Heart left ventricle (tissue), 16 donors: ENCODE measurements at regions not wholly inside any gene's neighbourhood (a gene's known extent, or its start where the extent isn't known, plus 50 kb on each side); places are given as distances from the start of the nearest gene placed in this dataset.

Source experiments
- ATAC-seq, 4 donors: fragments of 200-7000 bp; cut with Tn5 transposase; one replicate each; pipeline ENCODE4 v1.9.1; 2020 to 2022; ENCODE audit warnings: moderate library complexity in 4 of 4, mild to moderate bottlenecking in 3 of 4, moderate number of reproducible peaks in 1 of 4
- DNase-seq, 5 donors: peaks; one replicate each; pipeline ENCODE4 v3.0.0-alpha.2; 2020
- H3K27ac ChIP-seq, 12 donors: fragments of 200-600 bp; sonication (generic) in 4 of 12; one replicate each; pipeline versions ENCODE4 v1.5.0 to v1.8.0; 2016 to 2022; ENCODE audit warnings: mild to moderate bottlenecking in 2 of 12
- H3K27me3 ChIP-seq, 9 donors: fragments of 200-600 bp; sonication (generic) in 2 of 9; one replicate each; pipeline versions ENCODE4 v1.5.1 to v1.8.0; 2016 to 2022; ENCODE audit warnings: mild to moderate bottlenecking in 3 of 9
- H3K36me3 ChIP-seq, 9 donors: fragments of 200-600 bp; sonication (generic) in 2 of 9; one replicate each; pipeline versions ENCODE4 v1.5.0 to v1.8.0; 2018 to 2022; ENCODE audit warnings: mild to moderate bottlenecking in 2 of 9
- H3K4me1 ChIP-seq, 12 donors: fragments of 200-600 bp; sonication (generic) in 4 of 12; one replicate each; pipeline versions ENCODE4 v1.5.0 to v1.8.0; 2016 to 2022; ENCODE audit warnings: mild to moderate bottlenecking in 3 of 12
- H3K4me3 ChIP-seq, 12 donors: fragments of 200-600 bp; sonication (generic) in 4 of 12; one replicate each; pipeline versions ENCODE4 v1.5.0 to v1.8.0; 2017 to 2022; ENCODE audit warnings: mild to moderate bottlenecking in 9 of 12, moderate library complexity in 4 of 12
- H3K9me3 ChIP-seq, 12 donors: fragments of 200-600 bp; sonication (generic) in 4 of 12; one replicate each; pipeline versions ENCODE4 v1.5.0 to v1.8.0; 2016 to 2022; ENCODE audit warnings: mild to moderate bottlenecking in 1 of 12
- POLR2A ChIP-seq, 2 donors: fragments of 450-650 bp; IDR thresholded peaks; one replicate each; pipeline ENCODE4 v1.6.1; 2017; ENCODE audit warnings: antibody characterized with exemption in 2 of 2, mild to moderate bottlenecking in 2 of 2, moderate library complexity in 2 of 2
- whole genome bisulfite sequencing, 4 donors: extraction: QIAGEN DNeasy Blood & Tissue Kit in 2 of 4; methylation state at CpG; one replicate each; pipeline versions ENCODE4 v1.1.5 to v1.1.7; 2013 to 2018; 5-methylcytosine and 5-hydroxymethylcytosine counted together
- intact Hi-C, 10 donors: fragments of 100-400 bp; cut with DNase I; formaldehyde crosslinking; loops; one replicate each; pipeline versions ENCODE4 v1.11.1 to v1.14.2; 2022
- TF ChIP-seq, protein P1 (sequence below), 12 donors: fragments of 200-600 bp; sonication (generic) in 4 of 12; IDR thresholded peaks; one replicate each; pipeline versions ENCODE4 v1.5.0 to v1.8.0; 2018 to 2022; ENCODE audit warnings: antibody characterized with exemption in 12 of 12, mild to moderate bottlenecking in 5 of 12
- donor health status: ischemic (EF 13 %, LVEDD 7.1; RV severe dilation, severe dysfunction).
- donor health status: healthy with polysubstance abuse.
- donor health status: DM: no; HTN: yes; CAD: no.
- donor health status: DM: no; HTN: no; CAD: no.
- donor health status: ischemic (EF 25% LVEDD 6.9; RV normal size, moderate dysfunction).
- donor health status: ischemic (EF 25% LVEDD 5.7; RV mildly dilated, moderate dysfunction).
- donor health status: healthy.
- donor health status: DM: yes; HTN: yes; CAD: no.
- donor health status: ischemic (EF 35%, LVEDD 5.7; RV mildly dilated, moderate dysfunction).
- donor health status: nonischemic (EF 11% LVEDD 7.7; RV severe dilation, severe dysfunction).
- donor health status: DM: yes; HTN: yes; CAD: no.
- donor health status: PGD.
- donor health status: ischemic (EF 29% LVEDD 5.4; RV normal size, mild dysfunction).
- donor health status: nonischemic (EF 23%, LVEDD 6.1; RV moderate dilation, normal function).

GRCh38 chr5:117183326-117183725 lies 608.7 kb upstream of the SEMA6A start:
- no peak for DNase-seq
- ATAC-seq, result no peak

DNA sequence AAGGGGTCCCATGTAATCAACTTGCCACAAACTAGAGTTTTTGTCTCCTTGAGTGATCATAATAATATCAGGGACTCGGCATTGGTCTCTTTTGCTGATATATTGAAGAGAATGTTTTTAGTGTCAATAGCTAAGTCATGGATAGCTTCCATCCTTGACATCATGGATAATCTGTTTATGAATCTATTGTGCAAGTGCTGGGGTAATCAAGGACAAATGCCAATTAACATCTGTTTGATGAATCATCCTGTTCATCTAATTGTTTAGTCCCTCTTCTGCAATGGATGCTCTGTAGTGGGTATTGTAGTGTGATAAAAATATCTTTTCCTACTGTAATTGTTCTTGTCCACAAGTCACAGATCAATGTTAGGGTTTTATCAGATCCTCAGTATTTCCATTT lies 607.5 kb upstream of the SEMA6A start:
- DNase-seq (no peak), ATAC-seq (no peak)
- Histone ChIP-seq H3K9me3 (no peaks in the 10 kb centered on the region), H3K27me3 (no peaks in the 10 kb centered on the region), H3K4me1 (no peaks in the 10 kb centered on the region), H3K4me3 (no peak overlapping the region), H3K27ac (no peak overlapping the region), H3K36me3 (no peaks in the 10 kb centered on the region)
- TF ChIP-seq, protein P1, sequence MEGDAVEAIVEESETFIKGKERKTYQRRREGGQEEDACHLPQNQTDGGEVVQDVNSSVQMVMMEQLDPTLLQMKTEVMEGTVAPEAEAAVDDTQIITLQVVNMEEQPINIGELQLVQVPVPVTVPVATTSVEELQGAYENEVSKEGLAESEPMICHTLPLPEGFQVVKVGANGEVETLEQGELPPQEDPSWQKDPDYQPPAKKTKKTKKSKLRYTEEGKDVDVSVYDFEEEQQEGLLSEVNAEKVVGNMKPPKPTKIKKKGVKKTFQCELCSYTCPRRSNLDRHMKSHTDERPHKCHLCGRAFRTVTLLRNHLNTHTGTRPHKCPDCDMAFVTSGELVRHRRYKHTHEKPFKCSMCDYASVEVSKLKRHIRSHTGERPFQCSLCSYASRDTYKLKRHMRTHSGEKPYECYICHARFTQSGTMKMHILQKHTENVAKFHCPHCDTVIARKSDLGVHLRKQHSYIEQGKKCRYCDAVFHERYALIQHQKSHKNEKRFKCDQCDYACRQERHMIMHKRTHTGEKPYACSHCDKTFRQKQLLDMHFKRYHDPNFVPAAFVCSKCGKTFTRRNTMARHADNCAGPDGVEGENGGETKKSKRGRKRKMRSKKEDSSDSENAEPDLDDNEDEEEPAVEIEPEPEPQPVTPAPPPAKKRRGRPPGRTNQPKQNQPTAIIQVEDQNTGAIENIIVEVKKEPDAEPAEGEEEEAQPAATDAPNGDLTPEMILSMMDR (IDR thresholded peaks at IDR 0.05), result no peak
- no peak for TF ChIP-seq POLR2A (IDR thresholded peaks at IDR 0.05)
- 68 to 81% (median 75%) methylated on average over 1 of the region's 1 CpG for WGBS, 4 donors
- intact Hi-C loops, result no loop called here

More at GRCh38 chr5:117183326-117183725, 608.7 kb upstream of the SEMA6A start:
- 70 to 82% (median 77%) methylated on average over 2 of the region's 2 CpGs for WGBS, 4 donors
- Histone ChIP-seq H3K27me3 (no peaks in the 10 kb centered on the region), H3K36me3 (no peaks in the 10 kb centered on the region), H3K4me1 (no peaks in the 10 kb centered on the region), H3K9me3 (no peaks in the 10 kb centered on the region), H3K27ac (no peak overlapping the region), H3K4me3 (no peak overlapping the region)
- intact Hi-C loops, result no loop called here
- TF ChIP-seq, protein P1 (IDR thresholded peaks at IDR 0.05), result no peak
- TF ChIP-seq POLR2A (IDR thresholded peaks at IDR 0.05), result no peak

DNA sequence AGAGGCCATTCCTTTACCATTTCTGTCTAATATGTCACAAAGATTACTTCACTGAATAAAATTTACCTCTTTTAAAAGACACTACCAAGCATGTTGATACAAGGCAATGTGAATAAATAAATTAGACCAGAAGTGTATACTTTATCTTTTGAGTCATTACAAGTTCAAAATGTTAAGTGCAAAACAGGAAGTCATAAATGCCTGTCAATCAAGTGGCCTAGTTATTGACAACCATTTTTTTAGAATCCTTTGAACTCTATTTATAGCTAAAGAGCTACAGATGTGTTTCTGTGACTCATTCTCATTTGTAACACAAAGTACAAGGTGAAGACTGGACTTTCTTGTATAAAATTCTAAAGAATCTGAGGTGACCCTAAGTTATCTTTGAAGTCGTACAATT lies 602.7 kb upstream of the SEMA6A start:
- 87 to 100% (median 95%) methylated on average over 1 of the region's 1 CpG for WGBS, 4 donors
- Histone ChIP-seq H3K9me3 (no peaks in the 10 kb centered on the region), H3K27me3 (no peaks in the 10 kb centered on the region), H3K4me3 (no peak overlapping the region), H3K4me1 (no peaks in the 10 kb centered on the region), H3K27ac (no peak overlapping the region), H3K36me3 (no peaks in the 10 kb centered on the region)
- no peak for DNase-seq
- intact Hi-C loops, result no loop called here
- no peak for TF ChIP-seq POLR2A (IDR thresholded peaks at IDR 0.05)
- TF ChIP-seq, protein P1 (IDR thresholded peaks at IDR 0.05), result no peak
- ATAC-seq, result no peak

GRCh38 chr5:117165068-117165467 lies 590.4 kb upstream of the SEMA6A start:
- WGBS, 4 donors, result 93 to 98% (median 96%) methylated on average over 4 of the region's 4 CpGs
- DNase-seq (no peak), ATAC-seq (no peak)
- TF ChIP-seq, protein P1 (IDR thresholded peaks at IDR 0.05), result no peak
- no peak for TF ChIP-seq POLR2A (IDR thresholded peaks at IDR 0.05)
- intact Hi-C loops, result no loop called here
- Histone ChIP-seq H3K4me3 (no peak overlapping the region), H3K27ac (no peak overlapping the region), H3K9me3 (peaks cover 0 to 4% (median 0%) of the 10 kb centered on the region in 12 donors), H3K36me3 (no peaks in the 10 kb centered on the region), H3K4me1 (no peaks in the 10 kb centered on the region), H3K27me3 (no peaks in the 10 kb centered on the region)
